ENCODE measurements at regions not wholly inside any gene's neighbourhood (a gene's known extent, or its start where the extent isn't known, plus 50 kb on each side); places are given as distances from the start of the nearest gene placed in this dataset.
"Not testable (repeated sequence)": the region's sequence is repeated elsewhere in the genome, so short reads cannot be mapped to it uniquely, and the experiment has no call there.

DNA sequence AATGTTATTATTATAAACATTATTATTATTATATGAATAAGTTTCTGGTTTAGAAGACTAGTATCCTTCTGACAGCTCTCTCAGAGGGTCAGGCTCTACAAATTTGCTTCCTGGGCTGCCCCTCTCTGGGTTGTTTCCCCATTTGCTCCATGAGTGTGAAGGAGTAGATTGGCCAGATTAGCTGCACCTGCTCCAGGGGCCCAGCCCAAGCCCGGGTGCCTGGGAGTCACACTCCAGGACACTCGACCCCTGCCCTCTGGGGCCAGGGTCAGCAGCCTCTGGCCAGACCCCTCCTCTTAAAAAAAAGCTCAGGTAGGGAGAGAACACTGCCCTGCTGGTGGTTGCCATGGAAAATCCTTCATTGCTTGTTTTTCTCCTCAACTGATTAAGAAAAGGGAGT is 169.0 kb upstream of the FOXD4L5 start:
- DNase-seq (ENCODE audit: low spot score) = not testable (repeated sequence)

DNA sequence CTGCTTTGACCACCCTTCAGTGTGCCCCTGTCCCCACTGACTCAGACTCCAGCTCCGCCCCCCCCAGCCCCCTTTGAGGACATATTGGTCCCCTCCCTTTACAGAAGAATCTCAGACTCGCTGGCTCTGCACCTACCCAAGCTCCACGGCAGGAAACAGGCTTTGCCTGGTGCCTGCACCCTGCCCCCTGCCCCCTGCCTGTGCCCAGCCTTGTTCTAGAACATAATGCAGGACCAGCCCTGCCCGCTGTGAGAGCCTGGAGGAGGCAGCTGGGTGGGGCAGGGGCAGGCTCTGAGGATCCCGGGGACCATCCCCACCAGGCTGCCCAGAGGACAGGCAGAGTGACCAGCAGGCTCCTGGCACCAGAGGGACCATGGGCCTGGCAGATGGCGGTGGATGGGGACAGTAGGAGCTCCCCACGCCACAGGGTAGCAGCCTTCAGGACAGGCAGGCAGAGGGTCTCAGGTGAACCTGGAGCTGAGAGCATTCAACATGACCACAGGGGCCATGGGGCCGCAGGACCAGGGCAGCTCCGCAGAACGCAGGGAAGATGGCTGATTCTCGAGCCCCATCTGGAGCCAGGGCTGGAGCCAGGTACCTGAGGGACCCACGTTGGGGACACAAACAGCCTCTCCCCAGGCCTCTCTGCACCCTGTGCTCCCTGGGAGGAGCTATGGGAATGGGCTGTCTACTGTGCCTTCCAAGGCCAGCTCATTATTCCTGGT is 165.0 kb upstream of the FOXD4L5 start:
- not testable (repeated sequence) for DNase-seq (ENCODE audit: low spot score)

DNA sequence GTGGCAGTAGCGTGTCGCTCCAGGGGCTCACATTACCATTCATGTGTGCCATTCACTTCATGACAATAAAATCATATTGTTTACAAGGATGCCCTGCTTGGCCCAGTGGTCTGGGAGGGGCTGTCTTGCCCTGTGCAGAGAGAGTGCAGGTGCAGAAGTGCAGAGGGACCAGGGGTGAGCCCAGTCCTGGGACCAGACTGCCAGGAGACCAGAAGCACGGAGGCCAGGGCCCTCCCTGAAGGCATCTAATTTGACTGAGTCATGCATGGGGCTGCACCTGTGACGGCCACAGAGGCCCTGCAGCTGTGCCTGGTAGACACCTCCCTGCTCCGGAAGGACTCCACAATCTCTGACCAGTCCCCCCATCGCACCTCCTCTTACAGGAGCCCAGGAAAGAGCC is 164.4 kb upstream of the FOXD4L5 start:
- no peak for DNase-seq (ENCODE audit: low spot score)

DNA sequence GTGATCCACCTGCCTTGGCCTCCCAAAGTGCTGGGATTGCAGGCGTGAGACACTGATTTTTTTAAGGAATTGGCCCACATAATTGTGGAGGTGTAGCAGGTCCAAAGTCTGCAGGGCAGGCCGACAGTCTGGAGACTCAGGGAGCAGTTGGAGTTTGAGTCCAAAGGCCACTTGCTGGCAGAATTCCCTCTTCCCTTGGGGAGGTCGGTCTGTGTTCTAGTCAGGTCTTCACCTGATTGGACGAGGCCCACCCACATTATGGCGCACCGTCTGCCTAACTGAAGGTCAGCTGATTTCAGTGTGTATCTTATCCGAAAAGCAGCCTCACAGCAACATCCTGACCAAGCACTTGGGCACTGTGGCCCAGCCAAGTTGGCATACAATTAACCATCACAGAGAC is 162.1 kb upstream of the FOXD4L5 start:
- DNase-seq (ENCODE audit: low spot score) = not testable (repeated sequence)

DNA sequence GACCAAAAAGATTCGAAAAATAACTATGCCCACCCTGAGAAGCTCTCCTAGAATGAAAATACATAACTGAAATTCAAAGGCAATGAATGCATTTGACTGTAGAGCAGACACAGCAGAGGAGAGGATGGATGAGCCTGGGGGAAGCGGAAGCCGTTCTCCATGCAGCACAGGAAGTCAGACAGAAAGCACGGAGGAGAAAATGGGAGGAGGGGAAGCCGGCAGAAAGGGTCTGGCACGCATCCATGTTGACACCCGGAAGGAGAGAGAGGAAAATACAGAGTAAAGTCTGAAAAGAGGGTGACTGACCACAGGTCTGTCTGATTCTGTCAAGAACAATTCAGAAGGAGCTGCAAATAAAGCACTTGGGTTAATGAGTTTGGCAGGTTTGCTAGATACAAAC is 161.0 kb upstream of the FOXD4L5 start:
- not testable (repeated sequence) for DNase-seq (ENCODE audit: low spot score)

DNA sequence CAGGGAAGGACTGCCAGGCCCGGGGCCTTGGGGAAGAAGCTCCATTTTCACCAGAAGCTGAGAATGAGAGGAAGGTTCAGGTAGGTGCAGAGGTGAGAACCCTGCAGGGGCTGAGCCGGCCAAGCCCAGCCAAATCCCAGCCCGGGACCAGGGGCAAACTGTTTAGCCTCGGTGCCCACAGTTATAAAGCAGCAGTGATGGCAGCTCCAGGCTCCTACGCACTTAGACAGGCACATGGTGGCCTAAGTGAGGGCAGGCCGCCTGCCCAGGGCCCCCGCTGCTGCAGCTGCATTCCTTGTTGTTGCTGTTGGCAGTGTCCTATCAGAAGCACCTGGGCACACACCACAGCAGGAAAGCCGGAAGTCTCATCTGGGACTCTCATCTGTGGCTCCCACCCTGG is 159.9 kb upstream of the FOXD4L5 start:
- no peak for DNase-seq (ENCODE audit: low spot score)

DNA sequence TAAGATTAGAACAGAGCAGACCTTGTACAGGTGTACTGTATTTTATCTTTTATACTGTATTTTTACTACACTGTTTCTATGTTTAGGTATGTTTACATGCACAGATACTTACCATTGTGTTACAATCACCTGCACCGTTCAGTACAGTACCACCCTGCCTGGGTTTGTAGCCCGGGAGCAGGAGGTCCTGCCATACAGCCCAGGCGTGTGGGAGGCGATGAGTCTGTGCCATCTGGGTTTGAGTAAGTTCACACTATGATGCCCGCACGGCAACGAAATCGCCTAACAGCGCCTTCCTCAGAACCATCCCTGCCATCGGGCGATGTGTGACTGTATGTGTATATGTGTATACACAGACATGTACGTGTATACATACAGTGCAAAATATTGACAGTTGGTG is 157.1 kb upstream of the FOXD4L5 start:
- not testable (repeated sequence) for DNase-seq (ENCODE audit: low spot score)

DNA sequence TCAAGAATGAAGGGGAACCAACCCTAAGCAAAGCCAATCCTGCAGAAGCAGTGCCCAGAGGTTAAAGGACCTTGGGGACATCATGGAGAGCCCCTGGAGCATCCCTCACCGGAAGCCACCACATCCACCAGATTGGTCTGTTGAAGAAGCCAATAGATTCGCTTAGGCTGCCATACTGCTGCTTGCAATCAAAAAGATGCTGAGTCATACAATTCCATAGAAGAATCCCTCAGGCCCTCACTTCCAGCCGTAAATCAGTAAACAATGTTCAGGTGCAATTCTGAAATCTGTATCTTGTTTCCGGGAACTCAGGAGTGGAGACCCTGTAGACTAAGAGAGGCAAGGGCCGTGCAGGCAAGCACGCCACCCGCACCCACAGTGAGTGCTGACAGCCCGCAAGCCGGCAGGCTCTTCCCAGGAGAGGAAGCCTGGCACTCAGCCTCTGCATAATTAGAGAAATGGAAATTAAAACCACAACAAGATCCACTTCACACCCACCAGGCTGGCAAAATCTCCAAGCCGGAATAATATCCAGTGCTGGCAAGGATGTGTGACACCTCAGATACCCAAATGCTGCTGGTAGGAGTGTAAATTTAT is 156.4 kb upstream of the FOXD4L5 start:
- not testable (repeated sequence) for DNase-seq (ENCODE audit: low spot score)

DNA sequence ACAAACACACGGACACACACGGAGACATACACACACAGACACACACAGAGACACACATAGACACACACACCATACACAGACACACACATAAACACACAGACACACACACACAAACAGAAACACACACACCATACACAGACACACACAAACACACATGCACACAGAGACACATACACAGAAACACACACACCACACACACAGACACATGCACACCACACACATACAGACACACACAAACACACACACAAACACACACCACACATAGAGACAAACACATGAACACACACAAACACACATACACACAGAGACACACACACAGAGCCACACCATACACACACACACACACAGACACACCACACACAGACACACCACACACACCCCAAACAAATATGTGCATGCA is 152.7 kb upstream of the FOXD4L5 start:
- no peak for DNase-seq (ENCODE audit: low spot score)

DNA sequence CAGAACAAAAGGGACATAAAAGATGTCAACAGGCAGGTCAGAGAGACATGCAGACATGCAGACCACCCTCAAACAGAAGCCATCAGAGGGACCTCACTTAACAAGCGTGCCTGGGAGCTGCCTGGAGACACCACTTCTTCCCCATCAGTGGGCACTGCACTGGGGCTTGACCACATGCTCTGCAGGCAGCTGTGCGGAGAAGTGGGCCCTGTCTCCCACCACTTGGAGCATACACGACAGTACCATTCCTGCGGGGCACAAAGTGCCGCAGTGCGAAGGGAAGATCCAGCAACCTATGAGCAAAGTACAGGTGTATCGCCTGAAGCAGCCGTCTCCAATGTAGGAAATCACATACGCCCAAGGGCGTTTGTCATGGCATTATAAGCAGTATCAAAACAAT is 150.5 kb upstream of the FOXD4L5 start:
- no peak for DNase-seq (ENCODE audit: low spot score)

DNA sequence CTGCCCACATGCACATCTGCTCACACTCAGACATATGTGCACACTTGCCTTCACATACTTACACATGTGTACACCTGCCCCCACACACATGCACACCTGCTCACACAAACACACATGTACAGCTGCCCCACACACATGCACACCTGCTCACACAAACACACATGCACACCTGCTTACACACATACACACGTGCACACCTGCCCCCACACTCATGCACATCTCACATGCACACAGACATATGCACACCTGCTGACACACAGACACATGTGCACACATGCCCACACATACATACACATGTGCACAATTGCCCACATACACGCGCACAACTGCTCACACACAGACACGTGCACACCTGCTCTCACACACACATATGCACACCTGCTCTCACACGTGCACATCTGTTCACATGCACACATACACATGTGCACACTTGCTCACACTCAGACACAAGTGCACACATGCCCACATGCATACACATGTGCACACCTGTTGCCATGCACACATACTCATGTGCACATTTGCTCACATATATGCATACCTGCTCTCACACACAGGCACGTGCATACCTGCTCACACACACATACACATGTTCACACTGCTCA is 147.8 kb upstream of the FOXD4L5 start:
- DNase-seq (ENCODE audit: low spot score) = no peak

DNA sequence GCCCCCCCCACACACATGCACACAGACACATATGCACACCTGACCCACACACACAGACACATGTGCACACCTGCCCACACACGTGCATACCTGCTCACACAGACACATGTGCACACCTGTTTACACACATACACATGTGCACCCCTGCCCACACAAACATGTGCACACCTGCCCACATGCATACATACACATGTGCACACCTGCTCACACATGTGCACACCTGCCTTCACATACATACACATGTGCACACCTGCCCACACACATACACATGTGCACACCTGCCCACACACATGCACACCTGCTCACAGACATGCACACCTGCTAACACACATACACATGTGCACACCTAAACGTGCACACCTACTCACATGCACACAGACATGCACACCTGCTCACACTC is 147.0 kb upstream of the FOXD4L5 start:
- no peak for DNase-seq (ENCODE audit: low spot score)

DNA sequence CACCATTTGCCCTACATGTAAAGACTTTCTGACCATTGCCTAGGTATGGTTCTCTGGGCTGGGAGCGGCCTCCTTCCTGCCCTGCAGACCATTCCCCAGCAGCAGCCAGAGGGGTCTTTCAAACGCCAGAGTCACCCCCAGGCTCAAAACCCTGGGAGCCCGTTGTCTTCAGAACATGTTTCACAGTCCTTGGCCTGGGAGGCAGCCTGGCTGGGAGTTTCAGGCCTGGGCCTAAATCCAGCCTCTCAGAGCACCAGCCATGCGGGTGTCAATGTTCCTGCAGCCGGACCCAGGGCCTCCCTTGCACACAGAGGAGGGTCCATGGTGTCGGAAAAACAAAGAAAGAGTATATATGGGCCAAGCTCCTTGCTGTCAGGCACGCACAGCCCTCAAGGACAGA is 145.2 kb upstream of the FOXD4L5 start:
- DNase-seq (ENCODE audit: low spot score) = no peak

DNA sequence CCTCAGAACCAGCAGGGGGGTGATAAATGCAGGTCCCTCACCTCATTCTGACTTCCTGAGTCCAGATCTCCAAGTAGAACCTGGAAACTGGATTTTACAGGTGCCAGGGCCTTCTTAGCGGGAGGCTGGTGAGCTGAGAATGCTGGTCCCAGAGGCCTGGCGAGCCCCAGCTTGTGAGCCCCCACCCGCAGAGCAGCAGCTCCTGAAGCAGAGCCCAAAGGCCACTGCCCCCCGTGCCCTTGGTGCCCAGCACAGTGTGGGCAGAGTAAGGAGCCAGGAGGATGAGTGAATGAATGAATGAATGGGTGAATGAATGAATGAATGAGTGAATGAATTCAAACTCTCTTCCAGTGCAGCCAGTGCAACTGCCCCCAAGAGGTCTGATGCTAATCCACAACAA is 142.4 kb upstream of the FOXD4L5 start:
- not testable (repeated sequence) for DNase-seq (ENCODE audit: low spot score)

DNA sequence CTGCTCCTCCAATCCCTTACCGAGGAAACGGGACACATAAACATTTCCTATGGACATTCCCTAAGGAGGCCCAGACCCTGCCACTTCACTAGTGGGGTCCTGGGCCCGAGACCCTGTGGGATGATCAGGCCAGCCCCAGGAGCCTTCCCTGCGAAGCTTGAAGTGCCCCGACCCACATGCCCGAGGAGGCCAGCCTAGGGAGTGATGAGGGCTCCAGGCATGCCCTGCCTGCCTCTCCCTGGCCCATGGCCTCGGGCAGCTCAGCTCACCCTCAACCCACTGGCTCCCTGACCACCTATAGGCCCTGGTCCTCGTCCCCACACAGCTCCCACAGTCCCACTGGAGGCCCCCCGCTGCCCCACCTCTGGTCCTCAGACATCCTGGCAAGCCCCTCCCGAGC is 141.8 kb upstream of the FOXD4L5 start:
- DNase-seq (ENCODE audit: low spot score) = not testable (repeated sequence)

DNA sequence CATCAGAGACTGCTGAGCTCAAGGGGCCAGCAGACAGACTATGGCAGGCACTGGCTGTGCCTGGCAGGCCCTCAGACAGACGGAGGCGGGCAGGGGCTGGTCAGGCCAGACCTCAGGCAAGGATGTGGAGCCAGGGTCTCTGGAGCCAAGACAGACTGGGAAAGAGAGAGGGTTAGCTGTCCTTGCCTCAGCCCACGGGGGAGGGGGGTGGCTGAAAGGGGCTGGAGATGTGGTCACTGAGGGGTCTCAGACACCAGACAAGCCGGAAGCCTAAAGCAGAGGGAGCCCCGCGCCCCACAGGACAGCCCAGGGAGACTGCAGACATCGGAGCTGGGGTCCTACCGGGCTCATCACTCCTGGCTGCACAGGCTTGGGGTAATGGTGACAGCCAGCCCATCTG is 141.2 kb upstream of the FOXD4L5 start:
- DNase-seq (ENCODE audit: low spot score) = no peak

DNA sequence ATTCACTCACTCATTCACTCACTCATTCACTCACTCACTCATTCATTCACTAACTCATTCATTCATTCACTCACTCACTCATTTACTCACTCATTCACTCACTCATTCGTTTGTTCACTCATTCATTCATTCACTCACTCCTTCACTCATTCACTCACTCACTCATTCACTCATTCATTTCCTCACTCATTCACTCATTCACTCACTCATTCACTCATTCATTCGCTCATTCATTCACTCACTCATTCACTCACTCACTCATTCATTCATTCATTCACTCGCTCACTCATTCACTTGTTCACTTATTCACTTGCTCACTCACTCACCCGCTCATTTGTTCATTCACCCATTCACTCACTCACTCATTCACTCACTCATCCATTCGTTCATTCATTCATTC is 140.2 kb upstream of the FOXD4L5 start:
- DNase-seq (ENCODE audit: low spot score) = not testable (repeated sequence)

DNA sequence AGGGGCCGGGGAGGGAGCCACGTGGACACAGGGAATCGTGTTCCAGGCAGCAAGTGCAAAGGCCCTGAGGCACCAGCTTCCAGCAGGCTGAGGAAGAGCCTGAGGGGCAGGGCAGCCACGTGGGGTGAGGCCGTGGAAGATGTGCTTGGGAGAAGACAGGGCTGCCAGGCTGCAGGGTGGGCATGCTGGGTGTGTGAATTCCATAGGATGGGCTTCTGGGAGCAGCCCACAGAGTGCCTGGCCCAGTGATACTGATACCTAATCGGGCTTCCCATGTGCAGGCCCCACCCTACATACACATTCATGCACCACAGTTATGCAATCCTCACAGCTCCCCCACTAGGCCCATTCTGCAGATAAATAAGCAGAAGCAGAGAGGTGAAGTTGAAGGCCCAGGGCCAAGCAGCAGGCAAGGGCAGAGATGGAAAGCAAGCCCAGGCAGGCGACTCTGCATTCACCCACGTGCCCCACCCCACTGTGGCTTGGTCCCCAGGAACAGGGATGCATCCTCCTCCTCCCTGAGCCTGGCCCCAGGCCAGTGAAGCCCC is 139.5 kb upstream of the FOXD4L5 start:
- DNase-seq (ENCODE audit: low spot score) = not testable (repeated sequence)

DNA sequence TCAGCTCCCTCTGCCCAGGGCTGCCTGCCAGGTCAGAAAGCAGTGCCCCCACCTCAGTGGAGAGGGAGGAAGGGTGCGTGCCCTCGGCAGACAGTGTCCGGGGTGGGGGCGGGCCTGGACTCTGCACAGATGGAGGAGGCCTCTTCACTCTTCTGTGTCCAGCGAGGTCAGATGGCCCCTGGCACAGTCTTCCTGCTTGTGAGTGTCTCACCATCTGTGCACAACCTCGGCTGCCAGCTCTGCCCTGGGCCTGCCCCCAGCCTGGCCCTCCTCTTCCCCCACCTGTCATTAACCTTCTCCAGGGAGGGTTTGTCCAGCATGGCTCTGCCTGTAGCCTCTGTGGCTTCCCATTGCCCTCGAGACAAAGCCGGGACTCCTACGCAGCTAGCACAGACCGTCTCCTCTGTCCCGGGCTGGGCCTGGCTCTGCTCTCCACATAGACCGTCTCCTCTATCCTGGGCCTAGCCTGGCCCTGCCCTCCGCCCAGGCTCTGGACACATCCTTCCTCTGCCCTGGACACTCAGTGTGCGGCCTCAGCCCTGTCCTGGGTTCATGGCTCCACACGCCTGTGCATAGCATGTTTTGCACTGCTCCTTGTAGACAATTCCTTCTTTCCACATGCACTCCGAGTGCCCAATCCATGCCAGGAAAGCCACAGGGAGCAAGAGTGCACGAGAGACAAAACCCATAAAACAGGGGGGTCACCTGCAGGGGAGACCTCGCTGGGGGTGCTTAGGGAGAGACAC is 138.9 kb upstream of the FOXD4L5 start:
- not testable (repeated sequence) for DNase-seq (ENCODE audit: low spot score)

DNA sequence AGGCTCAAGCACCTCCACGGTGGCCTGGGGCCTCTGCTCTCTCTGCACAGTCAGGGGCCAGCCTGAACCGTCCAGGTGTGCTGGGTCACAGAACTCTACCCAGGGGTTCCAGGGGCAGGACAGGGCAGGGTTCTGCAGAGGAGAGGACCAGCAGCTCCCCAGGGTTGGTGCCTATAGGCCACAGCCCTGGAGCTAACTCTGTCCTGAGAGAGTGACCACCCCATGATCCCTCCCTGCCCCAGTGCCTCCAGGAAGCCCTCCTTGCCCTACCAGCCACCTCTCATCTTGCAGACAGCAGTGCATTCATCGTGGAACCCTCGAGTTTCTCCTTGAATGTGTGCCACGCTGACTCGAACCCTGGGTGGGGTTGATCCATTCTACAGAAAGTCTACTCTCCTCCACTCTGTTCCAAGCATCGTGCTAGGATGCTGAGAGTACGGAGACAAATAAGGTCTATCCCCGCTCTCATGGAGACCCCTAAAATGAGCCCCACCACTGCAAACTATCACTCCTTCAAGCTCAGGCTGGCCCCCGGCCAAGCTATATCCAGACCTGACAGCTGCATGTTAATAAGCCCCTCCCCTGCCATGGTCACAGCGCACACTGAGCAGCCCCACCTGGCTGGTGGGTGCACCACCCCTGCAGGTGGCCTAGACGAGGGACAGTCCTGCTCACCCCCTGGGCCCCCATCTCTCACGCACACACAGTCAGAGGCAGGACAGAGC is 138.1 kb upstream of the FOXD4L5 start:
- not testable (repeated sequence) for DNase-seq (ENCODE audit: low spot score)

DNA sequence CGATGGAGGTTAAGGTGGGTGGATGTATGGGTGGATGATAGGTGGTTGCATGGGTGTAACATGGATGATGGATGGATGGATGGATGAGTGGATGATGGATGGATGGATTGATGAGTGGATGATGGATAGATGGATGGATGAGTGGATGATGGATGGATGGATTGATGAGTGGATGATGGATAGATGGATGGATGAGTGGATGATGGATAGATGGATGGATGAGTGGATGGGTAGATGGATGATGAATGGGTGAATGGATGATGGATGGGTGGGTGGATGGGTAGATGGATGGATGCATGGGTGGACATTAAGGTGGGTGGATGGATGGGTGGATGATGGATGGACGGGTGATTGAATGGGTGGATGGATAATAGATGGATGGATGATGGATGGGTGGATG is 136.5 kb upstream of the FOXD4L5 start:
- DNase-seq (ENCODE audit: low spot score) = not testable (repeated sequence)

DNA sequence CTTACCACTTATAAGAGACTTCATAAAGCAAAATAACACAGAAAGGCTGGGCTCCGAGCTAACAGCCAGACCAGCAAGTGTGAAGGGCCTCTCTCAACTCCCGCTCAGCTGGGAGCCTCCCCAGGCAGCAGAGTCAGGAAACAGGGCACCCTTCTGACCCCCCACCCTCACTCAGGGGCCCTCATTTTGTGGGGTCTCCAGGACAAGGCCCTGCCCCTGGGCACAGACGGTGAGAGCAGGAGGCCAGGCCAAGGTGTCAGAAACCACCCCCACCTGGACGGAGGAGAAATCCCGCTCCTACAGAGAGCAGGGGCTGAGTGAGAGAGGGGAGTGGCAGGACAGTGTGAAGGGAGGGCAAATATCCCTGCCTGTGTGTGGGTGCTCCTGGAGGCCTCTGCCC is 135.8 kb upstream of the FOXD4L5 start:
- DNase-seq (ENCODE audit: low spot score) = no peak
